ENCODE measurements at regions not wholly inside any gene's neighbourhood (a gene's known extent, or its start where the extent isn't known, plus 50 kb on each side); places are given as distances from the start of the nearest gene placed in this dataset.

DNA sequence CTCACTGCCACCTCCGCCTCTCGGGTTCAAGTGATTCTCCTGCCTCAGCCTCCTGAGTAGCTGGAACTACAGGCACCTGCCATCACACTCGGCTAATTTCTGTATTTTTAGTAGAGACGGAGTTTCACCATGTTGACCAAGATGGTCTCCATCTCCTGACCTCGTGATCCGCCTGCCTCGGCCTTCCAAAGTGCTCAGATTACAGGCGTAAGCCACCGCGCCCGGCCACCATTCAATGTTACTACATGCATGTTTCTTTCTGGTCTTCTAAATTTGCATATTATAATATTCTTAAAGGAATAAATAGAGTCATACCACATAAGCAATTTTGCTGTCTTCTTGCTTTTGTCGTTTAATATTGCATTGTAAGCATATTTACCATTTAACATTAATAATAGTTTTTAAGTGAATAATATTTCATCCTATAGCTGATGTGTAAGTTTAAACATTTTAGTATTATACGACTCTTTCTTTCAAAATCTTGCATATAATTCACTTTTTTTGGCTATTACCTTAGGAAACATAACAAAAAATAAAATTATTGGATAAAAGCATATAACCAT, 1270.4 kb downstream of the ADGRL3 start:
- DNase-seq (ENCODE audit: low spot score in 2 of 2, unreplicated experiment in 2 of 2), result no peak
- H3K36me3 Mint-ChIP-seq, result no peaks in the 10 kb centered on the region
- no peaks in the 10 kb centered on the region for H3K27me3 Mint-ChIP-seq (ENCODE audit: low read depth)
- TF ChIP-seq, protein P1, sequence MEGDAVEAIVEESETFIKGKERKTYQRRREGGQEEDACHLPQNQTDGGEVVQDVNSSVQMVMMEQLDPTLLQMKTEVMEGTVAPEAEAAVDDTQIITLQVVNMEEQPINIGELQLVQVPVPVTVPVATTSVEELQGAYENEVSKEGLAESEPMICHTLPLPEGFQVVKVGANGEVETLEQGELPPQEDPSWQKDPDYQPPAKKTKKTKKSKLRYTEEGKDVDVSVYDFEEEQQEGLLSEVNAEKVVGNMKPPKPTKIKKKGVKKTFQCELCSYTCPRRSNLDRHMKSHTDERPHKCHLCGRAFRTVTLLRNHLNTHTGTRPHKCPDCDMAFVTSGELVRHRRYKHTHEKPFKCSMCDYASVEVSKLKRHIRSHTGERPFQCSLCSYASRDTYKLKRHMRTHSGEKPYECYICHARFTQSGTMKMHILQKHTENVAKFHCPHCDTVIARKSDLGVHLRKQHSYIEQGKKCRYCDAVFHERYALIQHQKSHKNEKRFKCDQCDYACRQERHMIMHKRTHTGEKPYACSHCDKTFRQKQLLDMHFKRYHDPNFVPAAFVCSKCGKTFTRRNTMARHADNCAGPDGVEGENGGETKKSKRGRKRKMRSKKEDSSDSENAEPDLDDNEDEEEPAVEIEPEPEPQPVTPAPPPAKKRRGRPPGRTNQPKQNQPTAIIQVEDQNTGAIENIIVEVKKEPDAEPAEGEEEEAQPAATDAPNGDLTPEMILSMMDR (IDR thresholded peaks at IDR 0.05; ENCODE audit: unreplicated experiment), result no peak
- no peak overlapping the region for H3K27ac Mint-ChIP-seq
- no peaks in the 10 kb centered on the region for H3K4me1 Mint-ChIP-seq
- no peak overlapping the region for H3K4me3 Mint-ChIP-seq
- H3K9me3 Mint-ChIP-seq, result no peaks in the 10 kb centered on the region

DNA sequence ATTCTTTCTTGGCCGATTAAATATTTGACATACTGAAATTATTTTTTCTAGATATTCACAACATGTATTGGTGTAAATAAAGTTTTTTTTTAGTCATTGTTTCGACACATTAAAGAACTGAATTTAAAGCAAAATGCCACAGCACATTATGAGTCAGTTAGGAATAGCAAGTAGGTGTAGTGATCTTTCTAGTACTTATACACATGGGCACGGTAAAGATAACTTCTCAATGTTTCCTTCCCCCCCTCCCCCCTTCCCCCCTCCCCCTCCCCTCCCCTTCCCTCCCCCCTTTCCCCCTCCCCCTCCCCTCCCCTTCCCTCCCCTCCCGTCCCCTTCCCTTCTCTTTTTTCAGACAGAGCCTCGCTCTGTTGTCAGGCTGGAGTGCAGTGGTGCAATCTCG, 1269.9 kb downstream of the ADGRL3 start:
- Mint-ChIP-seq H3K4me1 (no peaks in the 10 kb centered on the region), H3K4me3 (no peak overlapping the region), H3K36me3 (no peaks in the 10 kb centered on the region), H3K9me3 (no peaks in the 10 kb centered on the region), H3K27me3 (ENCODE audit: low read depth) (no peaks in the 10 kb centered on the region), H3K27ac (no peak overlapping the region)
- DNase-seq (ENCODE audit: low spot score in 2 of 2, unreplicated experiment in 2 of 2), result no peak
- TF ChIP-seq, protein P1 (IDR thresholded peaks at IDR 0.05; ENCODE audit: unreplicated experiment), result no peak

DNA sequence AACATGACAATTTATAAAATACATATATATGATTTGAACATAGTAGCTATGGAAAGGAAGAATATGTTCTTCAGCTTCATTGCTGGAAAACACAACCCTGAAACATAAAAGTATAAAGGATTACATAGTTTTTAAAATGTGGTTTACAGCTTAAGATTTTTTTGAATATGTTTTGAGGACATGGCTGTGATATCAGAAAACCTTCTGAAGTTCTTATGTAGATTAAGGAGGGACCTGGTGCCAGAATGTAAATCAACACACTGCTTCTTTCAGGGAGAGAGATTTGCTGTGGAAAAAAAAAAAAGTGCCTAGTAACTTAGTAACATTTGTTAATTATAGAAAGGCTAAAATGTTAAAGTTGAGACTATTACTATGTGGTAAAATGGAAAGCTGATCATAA, 1261.8 kb downstream of the ADGRL3 start:
- Mint-ChIP-seq H3K27ac (no peak overlapping the region), H3K4me1 (no peaks in the 10 kb centered on the region), H3K27me3 (ENCODE audit: low read depth) (no peaks in the 10 kb centered on the region), H3K9me3 (peaks cover 4% of the 10 kb centered on the region), H3K4me3 (no peak overlapping the region), H3K36me3 (no peaks in the 10 kb centered on the region)
- no peak for DNase-seq (ENCODE audit: low spot score in 2 of 2, unreplicated experiment in 2 of 2)
- TF ChIP-seq, protein P1 (IDR thresholded peaks at IDR 0.05; ENCODE audit: unreplicated experiment), result no peak

DNA sequence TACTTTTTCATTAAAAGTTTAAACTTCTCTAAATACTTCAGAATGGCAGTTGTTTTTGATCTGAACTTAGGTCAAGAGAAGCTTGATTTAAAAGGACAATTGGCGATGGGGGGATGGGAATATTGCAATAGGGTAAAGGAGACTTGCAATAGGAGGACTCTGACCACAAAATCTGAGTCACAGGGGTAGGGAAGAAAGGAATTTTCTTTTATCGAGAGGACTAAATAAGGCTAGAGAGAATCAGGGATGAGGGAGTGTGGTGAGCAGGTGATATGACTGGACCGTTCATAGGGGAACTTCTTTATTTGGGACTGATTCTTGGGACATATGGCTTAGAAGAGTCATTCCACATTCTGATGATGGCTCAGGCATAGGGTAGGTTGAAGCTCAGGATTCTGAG, 1260.2 kb downstream of the ADGRL3 start:
- DNase-seq (ENCODE audit: low spot score in 2 of 2, unreplicated experiment in 2 of 2), result no peak
- Mint-ChIP-seq H3K4me1 (peaks cover 1% of the 10 kb centered on the region), H3K4me3 (no peak overlapping the region), H3K36me3 (no peaks in the 10 kb centered on the region), H3K9me3 (peaks cover 4% of the 10 kb centered on the region), H3K27me3 (ENCODE audit: low read depth) (no peaks in the 10 kb centered on the region), H3K27ac (no peak overlapping the region)
- TF ChIP-seq, protein P1 (IDR thresholded peaks at IDR 0.05; ENCODE audit: unreplicated experiment), result no peak

DNA sequence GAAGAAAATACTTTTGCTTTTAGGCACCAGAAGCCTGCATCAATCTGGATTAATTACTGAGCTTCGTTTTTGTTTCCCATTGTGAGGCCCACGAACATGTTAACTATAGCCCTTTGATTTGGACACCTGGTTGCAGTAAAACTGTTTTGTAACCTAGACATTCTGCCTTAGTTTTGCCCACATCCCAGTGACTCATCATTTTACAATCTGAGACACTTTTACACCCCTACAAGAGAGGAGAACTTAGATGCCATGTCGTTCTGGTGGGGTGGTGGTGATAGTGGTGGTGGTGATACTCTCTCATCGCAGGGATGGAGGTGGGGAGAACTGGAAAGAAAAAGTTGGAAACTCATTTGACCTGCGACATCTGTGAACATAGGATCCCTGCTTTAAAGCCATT, 1257.2 kb downstream of the ADGRL3 start:
- Mint-ChIP-seq H3K9me3 (peaks cover 4% of the 10 kb centered on the region), H3K36me3 (no peaks in the 10 kb centered on the region), H3K27ac (no peak overlapping the region), H3K27me3 (ENCODE audit: low read depth) (no peaks in the 10 kb centered on the region), H3K4me3 (no peak overlapping the region), H3K4me1 (peaks cover 1% of the 10 kb centered on the region)
- DNase-seq (ENCODE audit: low spot score in 2 of 2, unreplicated experiment in 2 of 2), result no peak
- TF ChIP-seq, protein P1 (IDR thresholded peaks at IDR 0.05; ENCODE audit: unreplicated experiment), result no peak

DNA sequence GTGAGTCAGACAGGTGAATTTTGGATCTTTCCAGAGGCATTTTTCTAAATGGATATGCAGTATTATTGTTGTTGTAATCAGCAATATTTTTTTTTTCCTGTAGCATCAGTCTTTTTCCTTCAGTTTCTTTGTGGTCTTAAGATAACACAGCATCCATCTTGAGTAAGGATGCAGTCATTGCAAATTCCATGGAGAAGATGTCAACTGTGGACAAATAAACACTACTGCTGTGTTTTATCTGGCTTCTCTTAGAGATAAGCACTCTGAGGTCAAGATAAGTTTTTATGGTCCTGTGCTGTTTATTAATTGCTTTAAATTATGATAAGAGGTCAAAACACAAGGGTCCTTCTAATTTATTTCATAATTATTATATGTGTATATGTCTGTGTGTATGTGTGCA, 1255.7 kb downstream of the ADGRL3 start:
- Mint-ChIP-seq H3K4me3 (no peak overlapping the region), H3K27ac (no peak overlapping the region), H3K36me3 (no peaks in the 10 kb centered on the region), H3K27me3 (ENCODE audit: low read depth) (no peaks in the 10 kb centered on the region), H3K9me3 (peaks cover 4% of the 10 kb centered on the region), H3K4me1 (peaks cover 1% of the 10 kb centered on the region)
- TF ChIP-seq, protein P1 (IDR thresholded peaks at IDR 0.05; ENCODE audit: unreplicated experiment), result no peak
- no peak for DNase-seq (ENCODE audit: low spot score in 2 of 2, unreplicated experiment in 2 of 2)

Data from mesothelial cell of epicardium (in vitro differentiated cells).